Dedifferentiated amniotic fluid mesenchymal stem cell (primary cell): ENCODE measurements at regions not wholly inside any gene's neighbourhood (a gene's known extent, or its start where the extent isn't known, plus 50 kb on each side); places are given as distances from the start of the nearest gene placed in this dataset.
"Not testable (repeated sequence)": the region's sequence is repeated elsewhere in the genome, so short reads cannot be mapped to it uniquely, and the experiment has no call there.

Source experiments
- DNase-seq: peaks from one replicate; pipeline ENCODE4 v3.0.0-alpha.2; 2016; ENCODE audit errors: extremely low spot score

GRCh38 chr2:87349006-87349405, 327.4 kb upstream of the PLGLB1 start:
- DNase-seq: not testable (repeated sequence)

GRCh38 chr2:87352178-87352934, 330.7 kb upstream of the PLGLB1 start:
- DNase-seq: not testable (repeated sequence)

GRCh38 chr2:87353408-87353807, 331.8 kb upstream of the PLGLB1 start:
- DNase-seq: not testable (repeated sequence)

GRCh38 chr2:87354102-87354501, 332.5 kb upstream of the PLGLB1 start:
- DNase-seq: not testable (repeated sequence)

- DNase-seq: not testable (repeated sequence)
These were observed 338.6 kb upstream of the PLGLB1 start for GRCh38 chr2:87360250-87360649.

GRCh38 chr2:87360927-87361326, 339.3 kb upstream of the PLGLB1 start:
- not testable (repeated sequence) for DNase-seq

- DNase-seq: not testable (repeated sequence)
These were observed 340.2 kb upstream of the PLGLB1 start for GRCh38 chr2:87361805-87362204.

- not testable (repeated sequence) for DNase-seq
These were observed 342.7 kb upstream of the PLGLB1 start for GRCh38 chr2:87364379-87364778.

- DNase-seq: not testable (repeated sequence)
These were observed 343.4 kb upstream of the PLGLB1 start for GRCh38 chr2:87365038-87365437.

- DNase-seq: not testable (repeated sequence)
These were observed 361.8 kb upstream of the PLGLB2 start for GRCh38 chr2:87386063-87386560.

GRCh38 chr2:87395784-87396183, 352.1 kb upstream of the PLGLB2 start:
- DNase-seq: not testable (repeated sequence)

GRCh38 chr2:87396551-87397265, 351.2 kb upstream of the PLGLB2 start:
- DNase-seq: not testable (repeated sequence)

GRCh38 chr2:87397276-87398065, 350.4 kb upstream of the PLGLB2 start:
- DNase-seq: not testable (repeated sequence)

- not testable (repeated sequence) for DNase-seq
These were observed 349.2 kb upstream of the PLGLB2 start for GRCh38 chr2:87398567-87399305.

GRCh38 chr2:87401726-87402345, 346.1 kb upstream of the PLGLB2 start:
- no peak for DNase-seq

GRCh38 chr2:87403893-87404175, 344.1 kb upstream of the PLGLB2 start:
- no peak for DNase-seq

GRCh38 chr2:87404411-87405255, 343.3 kb upstream of the PLGLB2 start:
- DNase-seq: not testable (repeated sequence)

- DNase-seq: not testable (repeated sequence)
These were observed 342.2 kb upstream of the PLGLB2 start for GRCh38 chr2:87405531-87406216.

- not testable (repeated sequence) for DNase-seq
These were observed 341.3 kb upstream of the PLGLB2 start for GRCh38 chr2:87406406-87407175.
